OCI-M2 (cell line): ENCODE measurements at regions not wholly inside any gene's neighbourhood (a gene's known extent, or its start where the extent isn't known, plus 50 kb on each side); places are given as distances from the start of the nearest gene placed in this dataset.

Experiments
- DNase-seq: peaks from one replicate; lab custom pipeline; 2025; ENCODE audit not compliant: unreplicated experiment; lab: John Stamatoyannopoulos, UW

DNA sequence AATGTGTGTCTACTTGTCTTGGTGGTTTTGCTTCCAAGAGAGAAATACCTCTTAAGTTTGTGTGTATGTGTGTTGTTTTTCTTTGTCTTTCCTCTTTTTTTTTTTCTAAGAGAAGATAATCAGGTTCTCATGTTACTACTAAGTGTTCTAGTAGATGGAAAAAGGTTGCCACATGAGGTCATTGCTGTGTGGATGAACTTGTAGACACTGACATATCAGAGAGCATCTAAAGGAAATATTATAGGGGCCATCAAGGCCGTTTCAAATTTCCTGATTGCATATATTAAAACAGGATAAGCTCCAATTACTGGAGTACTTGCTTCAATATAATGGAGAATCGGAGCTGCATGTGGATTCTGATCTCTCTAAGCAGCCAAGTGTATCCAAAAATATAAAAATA lies 747.5 kb downstream of the NR2F2 start:
- DNase-seq, result no peak

DNA sequence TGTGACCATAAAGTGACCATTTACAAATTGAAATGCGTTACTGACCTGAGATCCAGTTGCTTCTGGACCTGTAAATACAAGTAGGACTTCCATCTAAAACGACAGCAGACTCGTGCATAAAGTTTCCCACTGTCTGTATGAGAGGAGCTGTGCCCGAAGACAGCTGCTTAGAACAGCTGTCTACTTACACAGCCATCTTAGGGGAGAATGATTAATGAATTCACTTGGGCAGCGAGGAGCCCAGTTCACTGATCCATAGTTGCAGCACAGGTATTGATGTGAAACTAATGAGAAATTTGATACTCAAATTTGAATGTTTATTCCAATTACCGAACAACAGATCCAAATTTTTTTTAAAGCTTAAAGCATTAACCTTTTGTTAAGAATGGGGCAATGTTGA lies 748.1 kb downstream of the NR2F2 start:
- DNase-seq, result no peak

DNA sequence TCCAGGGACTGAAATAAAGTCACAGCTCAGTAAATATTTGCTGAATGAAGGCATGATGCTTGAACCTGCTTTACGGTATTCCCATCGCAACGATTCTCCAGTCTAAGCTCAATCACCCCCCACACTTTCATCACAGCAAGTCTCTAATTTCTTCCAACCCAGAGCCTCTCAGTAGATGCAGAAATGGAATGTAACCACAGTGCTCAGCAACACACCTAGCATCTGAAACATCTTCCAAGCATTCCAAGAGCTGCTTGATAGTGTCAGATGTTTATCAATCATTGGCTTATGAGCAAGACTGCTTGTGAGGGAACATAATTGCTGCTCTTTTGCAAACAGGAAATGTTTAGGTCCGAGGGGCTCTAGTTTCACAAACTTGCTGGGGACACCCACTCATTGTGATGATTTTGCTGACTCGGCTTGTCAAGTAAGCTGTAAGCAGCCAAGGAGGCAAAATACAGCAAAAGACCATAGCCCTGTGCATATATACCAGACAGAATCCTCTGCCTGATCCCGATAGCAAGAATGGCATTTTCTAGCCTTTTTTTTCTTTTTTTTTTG lies 751.2 kb downstream of the NR2F2 start:
- no peak for DNase-seq

DNA sequence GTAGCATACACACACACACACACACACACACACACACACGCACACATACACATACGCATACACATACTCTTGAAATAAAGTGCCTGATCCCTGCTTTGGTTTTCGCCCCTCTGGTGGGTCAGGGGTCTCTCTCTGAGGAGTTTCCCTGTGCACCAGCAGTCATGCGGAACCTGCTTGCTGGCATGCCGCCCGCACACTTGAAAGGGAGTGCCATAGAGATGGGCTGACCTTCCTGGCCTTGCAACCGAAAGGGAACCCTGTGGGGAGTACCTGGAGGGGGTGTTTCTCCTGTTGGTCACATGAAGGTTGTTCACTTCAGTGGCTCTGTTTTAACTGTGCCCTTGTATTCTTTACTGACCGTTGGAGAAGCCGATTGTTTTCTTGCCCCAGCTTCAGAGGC lies 752.3 kb downstream of the NR2F2 start:
- DNase-seq, result no peak

DNA sequence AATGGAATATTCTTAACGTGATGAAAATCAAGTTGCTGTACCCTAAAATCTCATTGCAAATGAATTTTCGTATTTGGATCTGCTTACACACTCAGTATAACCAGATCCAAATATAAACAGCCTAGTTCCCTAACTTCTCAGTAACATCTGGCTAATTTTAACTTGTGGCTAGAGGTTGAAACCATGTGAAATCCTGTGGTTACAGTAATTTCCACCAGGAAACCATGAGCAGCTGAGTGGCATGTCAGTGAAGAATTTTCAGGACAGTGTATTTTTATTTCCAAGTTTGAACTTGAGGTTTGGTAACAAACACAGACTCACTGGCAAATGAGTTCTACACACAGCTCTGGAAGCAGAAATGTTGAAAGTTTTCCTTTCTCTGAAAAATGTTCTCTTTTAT lies 754.1 kb downstream of the NR2F2 start:
- no peak for DNase-seq

DNA sequence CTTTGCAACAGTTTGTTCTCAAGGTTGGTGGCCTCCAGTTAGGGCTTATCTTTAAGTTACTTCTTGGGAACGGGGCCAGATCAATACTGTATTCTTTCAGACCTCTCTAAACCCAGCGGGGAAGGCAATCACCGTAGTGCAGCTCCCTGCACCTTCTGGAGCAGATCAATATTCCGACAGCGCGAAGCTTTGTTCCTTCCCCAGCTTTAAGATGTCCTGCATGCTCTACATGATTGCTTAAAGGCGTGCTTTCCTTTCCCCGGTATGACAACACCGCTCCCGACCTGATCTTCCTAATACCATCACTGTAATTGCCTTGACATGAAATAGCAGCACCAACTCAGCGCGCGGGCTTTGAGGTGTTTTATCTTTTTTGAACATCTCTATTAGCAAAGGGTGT lies 755.2 kb downstream of the NR2F2 start:
- DNase-seq, result no peak

DNA sequence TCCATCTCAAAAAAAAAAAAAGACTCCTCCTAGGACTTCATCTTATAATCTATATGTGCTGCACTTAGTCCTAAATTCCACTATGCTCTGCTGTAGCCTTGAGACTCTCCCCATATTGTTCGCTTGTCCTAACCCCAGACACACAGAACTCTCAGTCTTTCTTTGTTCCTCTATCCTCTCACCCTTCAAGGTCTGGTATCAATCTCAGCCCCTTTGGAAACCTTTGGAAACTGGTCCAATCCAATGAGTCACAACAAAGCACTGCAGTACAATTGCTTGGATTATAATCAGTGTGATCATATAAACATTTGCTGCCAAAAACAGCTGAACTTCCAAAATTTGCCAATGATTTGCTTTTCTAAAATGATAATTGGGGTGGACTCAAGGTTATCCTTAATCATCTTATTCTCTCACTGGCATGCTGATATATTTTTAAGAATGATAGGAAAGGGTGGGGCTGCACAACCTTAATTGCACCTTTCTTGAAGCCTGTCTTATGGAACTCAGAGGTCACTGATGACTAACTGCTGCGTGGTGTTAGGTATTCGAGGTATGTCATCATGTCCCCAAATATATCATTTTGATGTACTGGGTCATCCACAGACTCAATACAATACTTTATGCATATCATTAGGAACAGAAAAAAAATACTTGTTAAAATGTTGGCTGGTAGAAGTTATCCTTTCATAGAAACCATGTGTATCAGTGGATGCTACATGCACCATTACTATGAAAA lies 756.7 kb downstream of the NR2F2 start:
- no peak for DNase-seq

DNA sequence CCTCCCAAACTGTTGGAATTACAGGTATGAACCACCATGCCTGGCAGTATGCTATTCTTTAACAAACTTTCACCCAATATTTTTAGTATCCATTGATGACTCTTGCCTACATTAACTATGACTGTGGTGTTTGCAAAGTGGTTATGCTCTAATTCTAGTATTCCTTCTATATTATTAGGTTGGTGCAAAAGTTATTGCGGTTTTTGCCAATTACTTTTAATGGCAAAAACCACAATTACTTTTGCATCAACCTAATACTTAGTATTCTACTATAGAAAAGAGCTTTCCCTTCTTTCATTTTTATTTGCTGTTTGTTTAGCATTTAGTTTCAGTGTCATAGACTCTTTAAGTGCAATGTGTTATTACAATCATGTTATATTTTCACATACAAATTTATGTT lies 760.6 kb downstream of the NR2F2 start:
- DNase-seq, result no peak

DNA sequence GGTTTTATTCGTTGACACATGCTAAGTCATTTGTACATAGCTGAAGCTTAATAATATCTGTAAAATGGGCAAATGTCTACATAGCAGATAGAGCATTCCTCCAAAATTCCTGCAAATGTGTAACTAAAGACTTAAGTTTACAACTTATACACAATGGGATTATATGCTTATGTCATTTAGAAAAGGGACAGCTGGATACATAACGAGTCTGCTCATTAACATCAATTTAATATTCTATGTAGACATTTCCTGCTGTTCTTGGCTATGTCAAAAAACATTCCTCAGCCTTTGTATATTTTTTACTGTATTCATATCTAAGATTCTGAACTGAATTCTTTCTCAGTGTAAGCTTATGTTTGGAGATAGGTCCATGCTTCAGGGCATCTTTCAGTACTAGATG lies 762.2 kb downstream of the NR2F2 start:
- DNase-seq, result no peak

DNA sequence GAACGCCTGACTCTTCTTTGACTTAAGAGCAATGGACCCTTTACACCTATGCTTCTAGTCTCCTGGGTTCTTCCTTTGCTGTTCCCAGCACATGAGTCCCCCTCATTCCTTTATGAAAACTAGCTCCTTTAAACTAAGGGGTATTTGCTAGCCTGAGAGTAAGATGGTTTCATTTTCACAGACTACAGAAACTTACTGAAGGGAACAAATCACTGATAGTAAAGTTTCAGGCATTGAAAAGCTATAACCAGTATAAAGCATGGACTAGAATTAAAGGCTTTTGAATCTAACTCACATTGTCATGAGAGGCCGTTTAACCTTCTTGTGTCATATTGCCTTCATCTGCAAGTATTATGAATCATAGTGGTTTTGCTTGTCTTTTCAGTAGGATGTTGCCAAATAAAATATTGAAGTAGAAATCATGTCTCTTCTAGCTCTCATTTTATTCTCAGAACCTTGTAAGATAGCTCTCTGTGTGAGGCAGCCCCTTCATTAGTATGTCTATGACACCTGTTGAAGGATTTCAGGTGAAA lies 765.9 kb downstream of the NR2F2 start:
- no peak for DNase-seq

DNA sequence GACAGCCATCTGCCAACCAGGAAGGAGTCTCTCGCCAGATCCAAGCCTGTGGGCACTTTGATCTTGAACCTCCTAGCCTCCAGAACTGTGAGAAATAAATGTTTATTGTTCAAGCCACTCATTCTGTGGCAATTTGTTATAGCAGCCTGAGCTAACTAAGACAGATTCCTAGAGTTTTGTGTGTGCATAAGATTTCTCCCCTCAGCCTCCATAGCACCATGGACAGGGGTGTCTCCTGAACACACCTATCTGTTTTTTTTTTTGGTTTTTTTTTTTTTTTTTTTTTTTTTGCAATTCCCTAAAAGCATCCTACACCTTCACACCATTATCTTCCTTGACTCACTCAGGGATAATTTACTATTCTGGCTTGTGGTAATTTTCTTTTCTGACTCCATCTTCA lies 768.5 kb downstream of the NR2F2 start:
- DNase-seq, result no peak

DNA sequence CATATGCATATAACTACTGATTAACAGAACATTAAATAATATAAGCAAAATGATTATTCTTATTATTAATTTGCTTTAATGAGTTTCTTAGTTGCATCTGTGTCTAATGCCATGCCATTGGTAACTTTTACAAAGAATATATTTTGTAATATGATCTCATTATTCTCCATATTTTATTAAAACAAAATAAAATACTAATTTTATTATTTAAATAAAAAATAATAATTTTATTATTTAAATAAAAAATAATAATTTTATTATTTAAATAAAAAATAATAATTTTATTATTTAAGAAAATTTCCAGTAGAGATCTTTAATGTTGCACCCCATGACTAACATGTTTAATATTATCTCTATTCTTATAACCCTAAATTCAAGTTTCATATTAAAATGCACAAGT lies 771.1 kb downstream of the NR2F2 start:
- DNase-seq, result no peak

DNA sequence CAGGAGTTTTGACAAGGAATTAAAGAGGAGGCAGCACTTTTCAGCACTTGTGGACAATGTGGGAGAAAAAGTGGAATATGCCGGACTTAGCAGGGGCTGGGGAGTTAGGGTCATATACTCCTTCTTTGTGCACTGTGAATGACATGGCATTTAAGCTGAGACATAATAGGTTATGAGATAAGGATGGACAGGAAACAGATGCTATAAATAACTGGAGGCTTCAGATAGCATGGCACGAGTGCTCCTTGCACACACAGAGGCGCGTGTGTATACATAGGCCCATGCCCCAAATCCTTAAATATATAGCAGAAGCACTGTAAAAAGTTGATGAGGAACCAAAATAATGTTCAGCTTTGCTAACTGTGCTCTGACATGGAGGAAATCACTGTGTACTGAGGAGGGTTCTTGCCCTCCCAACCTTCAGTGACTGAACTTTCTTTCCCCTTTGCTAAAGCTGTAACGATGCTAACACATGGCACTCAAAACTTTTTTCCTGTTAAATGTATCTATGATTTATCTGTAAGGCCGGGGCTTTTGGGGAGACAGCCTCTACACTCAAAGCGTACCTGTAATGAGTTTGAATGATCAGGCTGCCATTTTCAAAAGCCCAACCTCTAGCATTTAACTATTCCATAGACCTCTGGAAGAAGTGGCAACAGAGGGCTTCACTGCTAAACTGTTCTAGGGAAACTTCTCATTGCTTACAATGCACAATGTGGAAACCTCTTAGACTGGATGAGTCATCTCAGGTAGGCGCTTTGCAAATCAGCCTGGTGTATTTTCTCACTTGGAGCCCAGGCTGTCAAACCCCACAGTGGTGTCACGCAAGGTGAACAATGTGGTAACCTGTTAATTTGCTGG lies 784.6 kb downstream of the NR2F2 start:
- no peak for DNase-seq

DNA sequence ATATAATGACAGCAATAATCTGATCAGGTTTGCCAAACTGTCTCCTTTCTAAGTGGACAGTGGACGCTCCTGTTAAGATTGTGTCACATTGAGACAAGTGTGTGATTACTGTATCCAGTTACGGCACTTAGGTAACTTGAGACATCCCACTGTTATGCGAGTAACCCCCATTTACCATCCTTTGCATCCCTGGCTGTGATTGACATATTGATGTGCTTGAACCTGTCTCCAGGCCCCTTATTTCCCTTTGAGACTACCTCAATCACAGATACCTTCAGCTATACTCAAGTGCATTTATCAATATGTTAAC lies 785.2 kb downstream of the NR2F2 start:
- DNase-seq, result no peak

DNA sequence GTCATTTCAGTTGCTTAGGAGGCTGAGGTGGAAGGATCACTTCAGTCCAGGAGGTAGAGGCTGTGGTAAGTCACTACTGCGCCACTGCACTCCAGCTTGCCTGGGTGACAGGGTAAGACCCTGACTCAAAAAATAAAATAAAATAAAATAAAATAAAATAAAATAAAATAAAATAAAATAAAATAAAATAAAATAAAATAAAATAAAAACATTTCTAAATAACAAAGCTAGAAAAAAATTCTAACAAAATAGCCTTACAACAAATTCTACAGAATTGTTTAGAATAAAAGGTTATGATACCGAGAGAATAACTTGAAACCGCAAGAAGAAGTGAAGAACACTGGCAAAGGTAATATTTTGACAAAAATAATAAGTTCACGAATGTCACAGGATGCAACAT lies 794.3 kb downstream of the NR2F2 start:
- no peak for DNase-seq

DNA sequence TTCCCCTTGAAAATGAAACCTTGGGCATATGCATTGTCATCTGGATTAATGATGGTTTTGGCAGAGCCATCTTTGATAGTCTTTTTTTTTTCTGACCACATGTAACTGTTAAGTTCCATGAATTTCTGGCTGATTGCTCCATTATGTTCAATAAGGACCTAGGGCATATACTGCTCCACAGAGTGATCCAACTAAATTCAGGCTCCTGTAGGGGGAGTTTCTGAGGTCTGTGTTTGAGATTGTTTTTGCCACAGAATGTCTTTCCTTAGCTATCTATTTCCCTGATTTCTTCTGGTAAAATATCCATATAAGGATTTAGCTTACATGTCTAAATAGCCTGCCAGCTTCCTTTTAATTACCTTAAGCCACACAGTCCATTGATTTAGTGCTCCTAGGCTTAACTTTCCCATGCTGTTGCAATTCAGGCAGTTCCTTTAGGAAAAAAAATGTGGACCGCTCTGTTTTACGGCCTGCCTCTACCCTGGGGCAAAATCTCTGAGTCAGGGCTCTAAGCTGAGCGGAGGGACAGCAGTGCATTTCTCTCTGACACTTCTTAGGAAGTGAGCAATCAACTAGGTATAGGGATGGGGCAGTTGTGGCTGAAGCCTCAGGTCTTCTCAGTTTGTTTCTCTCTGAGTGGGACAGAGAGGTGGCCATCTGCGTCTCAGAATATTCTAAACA lies 796.2 kb downstream of the NR2F2 start:
- DNase-seq, result no peak

DNA sequence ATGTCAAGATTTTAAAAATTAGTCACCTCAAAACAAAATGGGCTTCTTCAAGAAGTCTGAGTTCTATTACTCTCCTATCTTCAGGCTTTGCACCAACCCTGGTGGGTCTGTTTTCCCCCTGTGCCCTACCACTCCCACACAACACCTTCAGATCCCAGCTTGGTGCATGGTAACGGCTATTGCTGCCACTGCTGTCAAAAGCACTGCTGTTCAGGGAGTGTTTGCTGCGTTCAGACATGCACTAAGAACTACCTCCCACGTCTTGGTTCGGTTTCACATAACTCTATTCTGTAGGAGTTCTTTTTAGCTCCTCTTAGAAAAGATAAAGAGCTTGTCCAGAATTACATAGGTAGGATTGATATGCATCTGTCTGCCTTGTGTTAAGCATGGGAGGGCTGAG lies 799.2 kb downstream of the NR2F2 start:
- no peak for DNase-seq

DNA sequence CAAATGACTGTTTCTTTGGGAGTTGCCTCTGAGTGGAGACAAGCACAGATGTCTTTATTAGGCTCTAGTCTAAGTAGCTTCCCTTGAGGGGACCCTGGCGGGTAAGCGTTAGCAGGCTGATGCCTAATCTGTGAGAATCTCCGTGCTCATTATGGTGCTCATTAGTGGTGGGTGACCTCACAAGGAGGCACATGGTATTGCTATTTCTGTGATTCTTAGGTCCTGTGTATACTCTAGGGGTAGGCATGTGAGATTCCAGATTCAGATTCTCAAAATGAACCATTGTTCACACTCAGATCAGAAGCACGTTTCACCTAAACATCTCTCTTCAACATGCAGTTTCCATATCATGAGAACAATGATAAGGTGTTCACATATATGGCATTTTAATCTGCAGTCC lies 809.7 kb downstream of the NR2F2 start:
- no peak for DNase-seq

DNA sequence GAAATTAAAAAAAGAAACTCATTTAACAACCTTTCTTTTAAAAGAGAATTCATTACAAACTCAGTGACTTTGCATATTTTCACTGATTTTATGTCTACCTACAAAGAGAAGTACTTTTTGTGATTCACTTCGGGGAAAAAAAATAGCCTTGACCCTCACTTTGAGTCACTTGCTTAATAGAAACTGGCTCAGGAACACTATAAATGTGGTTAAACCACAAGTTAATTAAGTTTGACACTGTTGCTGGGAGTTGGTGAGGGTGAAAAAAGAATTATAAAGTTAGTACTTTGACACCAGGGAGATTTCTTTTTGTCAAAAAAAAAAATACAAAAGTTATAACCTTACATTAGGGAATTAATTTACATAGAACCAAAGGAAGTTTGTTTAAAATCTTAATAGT lies 810.9 kb downstream of the NR2F2 start:
- DNase-seq, result no peak

DNA sequence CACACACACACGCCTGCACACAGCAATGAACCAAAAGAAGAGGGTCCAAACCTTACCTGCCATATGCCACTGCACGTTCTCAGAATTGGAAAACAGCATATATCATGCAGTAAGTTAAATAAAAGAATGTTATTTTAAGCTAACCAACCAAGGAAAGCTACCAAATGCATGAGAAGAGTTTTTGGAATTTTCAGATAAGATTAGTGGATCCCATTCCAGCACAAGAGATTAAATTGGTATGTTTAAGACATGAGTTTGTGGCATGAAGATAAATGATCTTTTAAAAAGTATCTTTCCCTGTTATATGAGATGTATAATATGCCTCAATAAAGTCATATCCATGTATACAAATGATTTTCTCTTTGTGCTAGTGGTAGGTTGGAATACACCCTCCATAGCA lies 811.4 kb downstream of the NR2F2 start:
- no peak for DNase-seq

DNA sequence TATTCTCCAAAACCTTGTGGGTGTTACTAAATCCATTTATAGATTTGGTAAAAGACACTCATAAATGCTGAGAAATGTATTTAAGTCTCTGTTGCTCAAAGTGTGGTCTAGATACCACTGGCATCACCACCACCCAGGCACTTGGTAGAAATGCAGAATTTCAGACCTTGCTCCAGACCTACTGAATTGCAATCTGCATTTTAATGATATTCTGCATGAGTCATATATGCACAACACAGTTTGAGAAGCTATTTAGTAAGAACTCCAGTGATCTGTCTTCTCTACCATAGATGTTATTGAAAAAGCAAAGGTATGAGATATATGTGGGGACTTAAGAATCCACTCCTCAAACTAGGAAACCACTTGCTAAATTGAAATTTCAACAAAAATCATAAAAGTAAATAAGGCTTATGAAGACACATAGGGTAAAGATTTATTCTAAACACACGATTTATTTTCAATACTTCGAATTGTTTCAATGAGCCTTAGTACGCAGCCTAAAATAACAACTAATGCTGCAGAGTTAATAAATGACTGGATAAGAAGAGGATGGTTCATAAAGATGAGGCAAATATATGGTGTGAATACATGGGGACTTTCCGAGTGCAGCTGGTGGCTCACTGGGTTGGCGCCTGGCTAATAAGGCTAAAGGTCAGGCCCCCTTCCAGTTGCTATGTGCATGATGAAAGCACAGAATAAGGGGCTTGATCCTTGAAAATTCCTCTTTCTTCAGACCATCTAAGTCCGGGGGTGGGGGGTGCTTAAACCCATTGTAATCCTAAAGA lies 813.3 kb downstream of the NR2F2 start:
- DNase-seq, result no peak
